Type B pancreatic cell (in vitro differentiated cells): ENCODE measurements at regions not wholly inside any gene's neighbourhood (a gene's known extent, or its start where the extent isn't known, plus 50 kb on each side); places are given as distances from the start of the nearest gene placed in this dataset.

ENCODE experiments used
- DNase-seq: peaks from one replicate; pipeline ENCODE4 v3.0.0; 2021; ENCODE audit warnings: mixed read lengths; ENCODE audit not compliant: unreplicated experiment; ENCODE audit errors: extremely low spot score
- H3K27ac Mint-ChIP-seq: 2 replicates; pipeline ENCODE4 v1.8.0; 2021; ENCODE audit warnings: mild to moderate bottlenecking, mixed read lengths
- H3K27me3 Mint-ChIP-seq: 2 replicates; pipeline ENCODE4 v1.8.0; 2021; ENCODE audit warnings: mixed read lengths
- H3K36me3 Mint-ChIP-seq: 2 replicates; pipeline ENCODE4 v1.8.0; 2021; ENCODE audit warnings: mixed read lengths
- H3K4me1 Mint-ChIP-seq: one replicate; pipeline ENCODE4 v1.8.0; 2021; ENCODE audit warnings: mixed read lengths; ENCODE audit not compliant: unreplicated experiment
- H3K4me3 Mint-ChIP-seq: 2 replicates; pipeline ENCODE4 v1.8.0; 2021; ENCODE audit warnings: mild to moderate bottlenecking, mixed read lengths
- H3K9me3 Mint-ChIP-seq: 2 replicates; pipeline ENCODE4 v1.8.0; 2021; ENCODE audit warnings: mixed read lengths
- CTCF ChIP-seq: fragments of 200-600 bp; sonication (generic); conservative IDR thresholded peaks from 2 replicates; pipeline ENCODE4 v1.5.0; 2021; ENCODE audit warnings: antibody characterized with exemption, mild to moderate bottlenecking

DNA sequence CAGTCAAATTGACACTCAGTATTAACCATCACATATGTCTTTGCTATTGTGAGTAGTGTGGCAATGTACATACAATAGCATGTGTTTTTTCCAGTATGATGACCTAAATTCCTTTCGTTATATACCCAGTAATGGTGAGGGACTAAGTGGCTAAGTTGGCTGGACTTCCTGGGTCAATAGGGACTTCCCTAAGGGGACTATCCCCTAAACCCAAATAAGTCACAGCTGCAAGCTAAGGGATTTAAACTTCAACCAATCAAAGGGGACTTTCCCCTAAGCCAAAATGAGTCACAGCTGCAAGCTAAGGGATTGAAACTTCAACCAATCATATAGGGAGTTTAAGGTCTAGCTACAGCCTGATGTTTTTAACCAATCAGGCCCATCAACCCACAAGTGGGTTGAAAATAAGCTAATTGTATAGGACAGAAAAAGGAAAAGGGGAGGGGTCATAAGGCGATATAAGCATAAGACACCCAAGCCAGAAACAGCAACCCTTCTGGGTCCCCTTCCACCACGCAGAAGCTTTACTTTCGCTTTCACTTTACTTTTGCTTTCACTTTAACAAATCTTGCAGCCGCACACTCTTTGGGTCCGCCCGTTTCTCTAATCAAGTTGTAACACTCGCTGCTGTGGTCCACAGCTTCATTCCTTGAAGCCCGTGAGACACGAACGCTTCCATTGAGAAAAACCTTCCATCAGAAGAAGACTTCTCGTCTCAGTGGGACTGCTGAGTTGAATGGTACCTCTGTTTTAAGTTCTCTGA, 404.4 kb downstream of the FLRT2 start:
- H3K36me3 Mint-ChIP-seq, result no peaks in the 10 kb centered on the region
- H3K27me3 Mint-ChIP-seq, result no peaks in the 10 kb centered on the region
- TF ChIP-seq CTCF, result no peak
- no peak for DNase-seq
- peaks cover 15% of the 10 kb centered on the region for H3K9me3 Mint-ChIP-seq
- no peaks in the 10 kb centered on the region for H3K4me1 Mint-ChIP-seq
- H3K4me3 Mint-ChIP-seq, result no peak overlapping the region
- H3K27ac Mint-ChIP-seq, result no peak overlapping the region

- Mint-ChIP-seq H3K4me1 (peaks cover 4% of the 10 kb centered on the region), H3K27me3 (no peaks in the 10 kb centered on the region), H3K36me3 (no peaks in the 10 kb centered on the region), H3K9me3 (peaks cover 5% of the 10 kb centered on the region), H3K4me3 (no peak overlapping the region), H3K27ac (no peak overlapping the region)
- no peak for TF ChIP-seq CTCF
- DNase-seq, result no peak
These were observed 391.3 kb downstream of the FLRT2 start for GRCh38 chr14:85921241-85921640.

- no peak for DNase-seq
- H3K4me3 Mint-ChIP-seq, result no peak overlapping the region
- peaks cover 5% of the 10 kb centered on the region for H3K9me3 Mint-ChIP-seq
- H3K4me1 Mint-ChIP-seq, result peaks cover 4% of the 10 kb centered on the region
- no peak for TF ChIP-seq CTCF
- H3K27me3 Mint-ChIP-seq, result no peaks in the 10 kb centered on the region
- H3K36me3 Mint-ChIP-seq, result no peaks in the 10 kb centered on the region
- no peak overlapping the region for H3K27ac Mint-ChIP-seq
These were observed 387.8 kb downstream of the FLRT2 start for GRCh38 chr14:85917716-85918115.

DNA sequence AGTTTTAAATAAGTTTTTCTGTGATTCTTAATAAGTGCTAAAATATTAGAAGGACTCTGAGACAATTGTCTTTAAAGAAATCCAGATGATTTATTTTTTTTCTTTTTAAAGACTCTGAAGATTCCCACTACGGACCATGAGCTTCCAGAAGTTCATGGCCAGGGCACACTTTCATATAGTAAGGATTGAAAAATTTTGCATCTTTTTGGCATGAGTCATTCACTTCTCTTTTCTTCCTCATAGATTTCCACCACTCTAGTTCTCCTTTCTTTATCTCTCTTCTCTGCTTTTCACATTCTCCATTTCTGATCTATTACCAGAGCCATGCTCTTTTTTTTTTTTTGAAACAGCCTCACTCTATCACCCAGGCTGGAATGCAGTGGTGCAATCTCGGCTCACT, 385.8 kb downstream of the FLRT2 start:
- DNase-seq, result no peak
- Mint-ChIP-seq H3K4me3 (no peak overlapping the region), H3K27me3 (no peaks in the 10 kb centered on the region), H3K9me3 (peaks cover 5% of the 10 kb centered on the region), H3K4me1 (peaks cover 4% of the 10 kb centered on the region), H3K36me3 (no peaks in the 10 kb centered on the region), H3K27ac (no peak overlapping the region)
- no peak for TF ChIP-seq CTCF

GRCh38 chr14:85912141-85912540, 382.2 kb downstream of the FLRT2 start:
- Mint-ChIP-seq H3K9me3 (no peaks in the 10 kb centered on the region), H3K4me3 (no peak overlapping the region), H3K36me3 (no peaks in the 10 kb centered on the region), H3K4me1 (no peaks in the 10 kb centered on the region), H3K27me3 (no peaks in the 10 kb centered on the region), H3K27ac (no peak overlapping the region)
- no peak for TF ChIP-seq CTCF
- DNase-seq, result no peak
